Kidney tubule cell (primary cell): ENCODE measurements at regions not wholly inside any gene's neighbourhood (a gene's known extent, or its start where the extent isn't known, plus 50 kb on each side); places are given as distances from the start of the nearest gene placed in this dataset.
A peak's percentile ranks its signal among the peaks of the same experiment; 100 is the strongest.

Experiments used
- DNase-seq: peaks from one replicate; pipeline ENCODE4 v3.0.0-alpha.2; 2018; ENCODE audit warnings: low spot score

DNA sequence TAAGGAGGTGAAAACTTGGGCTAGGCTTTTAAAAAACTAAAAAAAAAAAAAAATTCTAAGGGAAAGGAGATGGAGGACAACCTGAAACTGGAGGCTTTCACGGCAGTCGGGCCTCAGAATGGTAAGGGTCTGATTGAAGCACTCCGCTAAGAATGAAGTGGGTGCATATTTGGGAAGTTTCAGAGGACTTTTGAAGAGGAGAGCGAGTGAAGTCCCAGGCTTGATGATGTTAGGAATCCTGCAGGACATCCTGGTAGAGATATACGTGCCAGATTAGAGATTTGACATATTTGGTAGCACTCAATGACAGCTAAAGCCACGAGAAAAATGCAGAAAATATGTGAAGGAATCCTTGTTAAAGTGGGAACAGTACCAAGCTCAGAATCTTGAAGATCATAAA, 186.2 kb downstream of the SNAPC1 start:
- no peak for DNase-seq

DNA sequence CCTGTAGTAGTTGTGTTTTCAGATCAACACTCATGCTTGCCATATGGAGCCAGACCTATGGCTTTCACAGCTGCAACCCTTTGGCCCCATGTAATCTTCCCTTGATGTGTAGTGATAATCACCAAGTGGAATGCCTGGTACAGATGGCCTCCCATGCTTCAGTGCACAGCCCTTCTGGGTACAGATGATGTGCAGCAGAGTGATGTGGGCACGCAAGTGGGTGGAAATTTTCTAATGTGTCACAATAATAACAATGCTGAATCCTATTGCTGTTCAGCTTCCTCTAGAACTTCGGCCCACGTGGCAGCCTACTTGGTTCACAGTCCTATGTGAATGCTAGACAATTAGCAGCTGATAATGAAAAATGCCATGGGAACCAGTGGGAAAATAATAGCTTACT, 188.1 kb downstream of the SNAPC1 start:
- peak; percentile 82 for DNase-seq

DNA sequence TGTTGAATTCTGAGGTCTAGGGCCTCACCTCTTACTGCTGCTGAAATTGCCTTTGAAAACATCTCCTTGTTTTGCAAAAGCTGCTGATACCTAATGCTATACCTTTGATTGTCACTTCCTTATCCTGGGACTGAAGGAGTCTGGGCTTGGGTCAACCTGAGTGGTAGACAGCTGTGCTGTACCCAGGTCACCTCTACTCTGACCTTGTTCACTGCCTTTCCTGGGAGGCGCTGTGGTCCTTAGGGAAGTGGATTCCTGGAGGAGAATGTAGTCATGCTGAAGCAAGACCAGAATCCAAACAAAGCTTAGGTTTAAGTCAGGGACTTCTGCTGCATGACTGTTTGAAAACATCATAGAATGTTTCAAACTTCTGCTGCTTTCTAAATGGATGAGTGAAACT, 191.4 kb downstream of the SNAPC1 start:
- DNase-seq, result peak; percentile 20

DNA sequence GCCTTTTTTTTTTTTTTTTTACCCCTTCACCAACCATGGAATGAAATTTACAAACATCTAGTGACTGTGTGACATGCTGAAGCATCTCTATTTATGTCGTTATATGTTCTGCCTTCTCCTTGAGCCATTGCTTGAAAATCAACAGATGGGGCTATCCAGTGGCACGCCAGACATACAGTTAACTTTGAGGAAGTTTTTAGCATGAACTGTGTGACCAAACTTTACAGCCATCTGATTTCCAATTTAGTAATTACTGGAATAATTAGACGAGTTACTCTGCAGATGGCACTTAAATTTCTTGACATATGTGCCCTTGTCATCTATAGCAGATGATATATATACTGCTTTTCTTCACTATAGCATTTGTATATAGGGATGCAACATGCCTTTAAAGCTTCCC, 192.1 kb downstream of the SNAPC1 start:
- DNase-seq, result no peak

DNA sequence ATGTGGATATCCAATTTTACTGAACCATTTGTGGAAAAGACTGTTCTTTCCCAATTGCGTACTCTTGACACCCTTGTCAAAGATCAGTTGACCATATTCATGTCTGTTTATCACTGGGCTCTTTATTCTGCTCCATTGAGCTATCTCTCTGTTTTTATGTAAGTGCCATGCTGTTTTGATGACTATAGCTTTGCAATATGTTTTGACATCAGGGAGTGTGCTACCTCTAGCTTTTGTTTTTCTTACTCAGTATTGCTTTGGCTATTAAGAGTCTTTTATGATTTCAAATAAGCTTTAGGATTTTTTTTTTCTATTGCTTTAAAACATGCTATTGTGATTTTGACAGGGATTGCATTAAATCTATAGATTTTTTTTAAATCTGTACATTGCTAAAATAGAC, 194.3 kb downstream of the SNAPC1 start:
- DNase-seq, result no peak

DNA sequence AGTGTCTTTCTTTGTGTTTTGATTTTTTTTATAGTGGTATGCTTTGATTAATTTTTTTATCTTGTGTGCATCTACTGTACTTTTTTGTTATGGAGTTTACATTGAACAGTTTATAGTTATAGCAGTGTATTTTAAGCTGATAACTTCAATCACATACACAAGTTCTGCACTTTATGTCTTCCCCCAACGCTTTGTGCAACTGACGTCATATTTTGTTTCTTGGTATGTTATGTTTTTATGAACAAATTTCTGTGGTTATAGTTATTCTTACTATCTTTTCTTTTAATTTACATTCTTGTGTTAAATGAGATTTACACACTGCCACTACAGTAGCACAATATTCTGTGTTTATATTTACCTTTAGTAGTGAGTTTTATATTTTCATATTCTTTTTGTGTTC, 197.1 kb downstream of the SNAPC1 start:
- no peak for DNase-seq

DNA sequence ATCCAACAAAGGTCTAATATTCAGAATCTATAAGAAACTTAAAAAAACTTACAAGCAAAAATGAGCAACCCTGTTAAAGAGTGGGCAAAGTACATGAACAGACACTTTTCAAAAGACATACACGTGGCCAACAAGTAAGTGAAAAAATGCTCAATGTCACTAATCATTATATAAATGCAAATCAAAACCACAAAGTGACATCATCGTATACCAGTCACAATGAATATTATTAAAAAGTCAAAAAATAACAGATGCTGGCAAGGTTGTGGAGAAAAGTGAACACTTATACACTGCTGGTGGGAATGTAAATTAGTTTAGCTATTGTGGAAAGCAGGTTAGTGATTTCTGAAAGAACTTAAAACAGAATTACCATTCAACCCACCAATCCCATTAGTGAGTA, 199.1 kb downstream of the SNAPC1 start:
- DNase-seq, result no peak

DNA sequence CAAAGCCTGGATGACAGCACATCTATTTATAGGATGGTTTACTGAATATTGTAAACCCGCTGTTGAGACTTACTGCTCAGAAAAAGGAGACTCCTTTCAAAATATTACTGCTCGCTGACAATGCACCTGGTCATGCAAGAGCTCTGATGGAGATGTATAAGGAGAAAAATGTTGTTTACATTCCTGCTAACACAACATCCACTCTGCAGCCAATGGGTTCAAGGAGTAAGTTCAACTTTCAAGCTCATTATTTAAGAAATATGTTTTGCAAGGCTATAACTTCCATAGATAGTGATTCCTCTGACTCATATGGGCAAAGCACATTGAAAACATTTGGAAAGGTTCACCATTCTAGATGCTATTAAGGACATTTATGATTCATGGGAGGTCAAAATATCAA, 201.7 kb downstream of the SNAPC1 start:
- DNase-seq, result no peak

DNA sequence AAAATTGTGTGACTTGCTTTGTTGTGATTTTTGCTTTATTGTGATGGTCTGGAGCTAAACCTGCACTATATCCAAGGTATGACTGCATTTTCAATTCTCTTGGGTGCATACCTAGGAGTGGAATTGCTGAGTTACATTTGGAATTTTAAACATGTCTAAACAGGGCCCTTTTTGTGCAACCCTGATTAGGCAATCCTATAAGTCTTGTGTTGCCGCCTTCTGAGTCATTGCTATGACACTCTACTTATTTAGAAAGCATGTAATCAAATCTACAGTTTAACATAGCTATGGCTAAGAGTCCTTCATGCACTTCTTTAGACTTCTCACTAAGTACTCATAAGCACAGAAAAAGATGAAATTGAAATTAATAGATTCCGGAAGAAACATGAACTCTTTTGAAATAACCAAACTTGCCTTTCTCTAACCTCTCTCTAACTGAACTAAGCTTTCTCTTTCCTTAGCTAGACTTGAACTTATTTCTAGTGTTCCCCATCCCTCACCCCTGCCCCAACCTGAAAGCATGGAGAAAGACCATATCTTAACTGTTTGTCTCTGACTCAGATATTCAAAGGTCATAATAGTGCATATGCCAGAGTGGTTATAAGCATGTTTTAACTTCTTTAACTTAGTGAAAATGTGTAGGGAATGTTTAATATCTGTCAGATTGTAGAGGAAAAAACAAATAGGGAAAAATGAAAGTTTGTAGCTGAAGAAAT, 203.0 kb downstream of the SNAPC1 start:
- peak; percentile 66 for DNase-seq

DNA sequence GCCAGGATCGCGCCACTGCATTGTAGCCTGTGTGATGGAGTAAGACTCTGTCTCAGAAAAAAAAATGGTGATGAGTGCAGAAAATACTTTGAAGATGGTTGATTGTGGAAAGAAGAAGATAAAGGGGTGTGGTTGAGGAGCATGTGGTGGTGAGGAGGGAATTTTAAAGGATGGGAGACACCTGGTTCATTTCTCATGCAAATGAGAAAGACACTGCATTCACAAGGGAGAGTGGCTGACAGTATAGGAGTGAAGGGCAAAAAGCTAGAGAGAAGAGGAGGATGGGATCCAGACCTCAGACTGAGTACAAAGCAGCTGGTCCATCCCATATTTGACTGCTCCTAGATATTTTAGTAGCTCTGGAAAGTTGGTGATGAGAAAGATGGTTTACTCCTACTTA, 206.0 kb downstream of the SNAPC1 start:
- DNase-seq, result no peak

DNA sequence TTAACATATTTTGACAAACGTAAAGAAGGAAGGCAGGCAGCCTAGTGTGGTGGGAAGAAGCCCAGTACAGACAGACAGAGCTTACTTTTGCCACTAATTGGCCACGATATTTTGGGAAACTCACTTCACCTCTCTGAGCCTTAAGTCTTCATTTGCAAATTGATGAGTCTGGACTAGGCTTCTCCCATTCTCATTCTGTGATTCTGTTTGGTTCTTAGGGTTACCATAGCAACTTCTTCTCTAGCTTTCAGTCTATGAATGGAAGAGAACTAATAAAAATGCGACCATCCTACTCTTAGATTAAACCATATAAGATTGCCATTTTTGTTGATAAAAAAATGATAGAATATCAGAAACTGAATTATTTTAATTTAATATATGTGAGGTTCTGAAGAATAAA, 210.5 kb downstream of the SNAPC1 start:
- DNase-seq, result no peak

DNA sequence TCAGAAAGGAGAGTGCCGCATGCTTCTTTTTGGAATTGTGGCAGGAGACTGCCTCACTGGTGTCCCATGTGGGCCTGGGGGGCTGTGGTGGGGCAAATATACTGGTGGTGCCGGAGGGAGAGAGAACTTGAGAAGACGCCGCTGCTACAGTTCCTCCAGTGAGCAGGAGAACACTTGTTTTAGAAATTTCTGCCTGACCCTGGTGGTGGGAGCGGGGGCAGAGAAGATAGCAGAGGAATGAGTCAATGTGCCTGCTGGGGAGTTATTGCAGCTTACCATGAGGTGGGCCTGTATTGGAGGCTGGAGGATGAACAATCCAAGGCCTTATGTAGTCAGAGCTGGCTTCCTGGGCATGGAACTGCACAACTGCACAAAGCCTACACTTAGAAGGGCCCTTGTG, 211.8 kb downstream of the SNAPC1 start:
- peak; percentile 59 for DNase-seq

DNA sequence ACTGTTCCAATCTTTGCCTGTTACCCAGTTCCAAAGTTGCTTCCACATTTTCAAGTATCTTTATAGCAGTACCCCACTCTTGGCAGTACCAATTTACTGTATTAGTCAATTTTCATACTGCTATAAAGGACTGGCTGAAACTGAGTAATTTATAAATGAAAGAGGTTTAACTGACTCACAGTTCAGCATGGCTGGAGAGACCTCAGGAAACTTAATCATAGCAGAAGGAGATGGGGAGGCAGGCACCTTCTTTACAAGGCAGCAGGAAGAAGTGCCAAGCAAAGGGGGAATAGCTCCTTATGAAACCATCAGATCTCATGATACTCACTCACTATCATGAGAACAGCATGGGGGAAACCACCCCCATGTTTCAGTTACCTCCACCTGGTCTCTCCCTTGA, 215.0 kb downstream of the SNAPC1 start:
- peak; percentile 82 for DNase-seq

DNA sequence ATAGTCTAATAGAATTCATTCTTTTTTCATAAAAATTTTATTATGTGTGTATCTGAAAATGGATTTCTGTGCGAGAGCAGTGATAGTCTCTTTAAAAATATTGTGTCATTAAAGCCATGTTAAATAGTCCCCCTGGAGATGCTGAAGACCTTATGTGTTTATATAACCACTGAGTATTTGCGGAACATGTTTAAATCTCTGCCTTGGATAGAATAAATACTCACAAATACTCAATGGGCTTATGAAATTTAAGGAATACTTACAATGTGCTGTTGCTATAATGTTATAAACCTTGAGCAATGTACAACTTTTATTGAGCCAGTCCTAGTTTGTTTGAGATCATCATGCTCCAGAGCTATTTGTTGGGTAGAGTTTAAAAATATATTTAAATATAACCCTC, 226.0 kb downstream of the SNAPC1 start:
- DNase-seq, result no peak

DNA sequence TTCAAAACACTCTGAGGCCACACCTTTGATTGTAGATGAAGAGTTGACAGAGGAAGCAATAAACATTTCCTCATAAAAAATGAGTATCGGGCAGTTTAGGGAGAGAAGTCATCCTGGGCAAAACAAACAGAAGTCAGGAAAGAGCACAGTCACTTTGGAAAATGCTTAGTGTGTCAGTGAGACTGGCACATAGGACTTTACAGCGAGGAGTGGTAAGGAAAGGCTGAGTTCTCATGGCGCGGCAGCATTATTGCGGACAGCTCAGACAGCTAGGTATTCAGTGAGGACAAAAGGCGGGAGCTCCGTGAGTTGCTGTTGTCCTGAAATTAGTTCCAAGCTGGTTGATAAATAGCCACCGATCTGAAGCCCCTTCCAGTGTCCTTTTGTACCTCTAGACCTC, 229.9 kb downstream of the SNAPC1 start:
- DNase-seq, result no peak

DNA sequence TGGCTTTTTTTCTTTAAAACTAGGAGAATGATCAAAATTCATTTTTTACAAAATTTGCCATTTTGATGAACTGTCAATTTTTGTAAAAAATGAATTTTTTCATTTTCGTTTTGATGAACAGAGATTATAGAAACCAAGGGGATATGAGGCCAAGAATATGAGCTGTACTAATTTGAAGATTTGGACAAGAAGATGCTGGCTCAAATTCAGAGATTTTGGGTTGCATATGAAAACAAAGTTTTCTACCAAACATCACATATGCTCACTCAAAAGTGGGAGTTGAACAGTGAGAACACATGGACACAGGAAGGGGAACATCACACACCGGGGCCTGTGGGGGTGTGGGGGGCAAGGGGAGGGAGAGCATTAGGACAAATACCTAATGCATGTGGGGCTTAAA, 230.7 kb downstream of the SNAPC1 start:
- DNase-seq, result no peak

DNA sequence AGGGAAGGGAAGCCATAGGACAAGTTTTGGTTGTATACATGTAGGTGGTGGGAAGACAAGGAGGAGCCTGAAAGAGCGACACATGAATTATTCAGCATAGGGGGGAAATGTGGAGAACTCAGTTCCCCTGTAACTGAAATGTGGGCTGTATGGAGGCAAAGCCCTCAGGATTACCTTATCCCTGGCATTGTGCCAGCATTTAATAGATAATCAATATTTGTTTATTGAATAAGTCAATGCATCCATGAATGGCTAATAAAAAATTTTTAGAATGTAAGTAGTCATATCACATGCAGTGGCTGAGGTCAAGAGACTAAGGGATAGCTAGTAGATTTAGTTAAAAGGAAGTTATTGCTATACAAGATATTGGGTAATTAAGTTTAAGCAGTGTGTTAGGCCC, 232.4 kb downstream of the SNAPC1 start:
- no peak for DNase-seq

DNA sequence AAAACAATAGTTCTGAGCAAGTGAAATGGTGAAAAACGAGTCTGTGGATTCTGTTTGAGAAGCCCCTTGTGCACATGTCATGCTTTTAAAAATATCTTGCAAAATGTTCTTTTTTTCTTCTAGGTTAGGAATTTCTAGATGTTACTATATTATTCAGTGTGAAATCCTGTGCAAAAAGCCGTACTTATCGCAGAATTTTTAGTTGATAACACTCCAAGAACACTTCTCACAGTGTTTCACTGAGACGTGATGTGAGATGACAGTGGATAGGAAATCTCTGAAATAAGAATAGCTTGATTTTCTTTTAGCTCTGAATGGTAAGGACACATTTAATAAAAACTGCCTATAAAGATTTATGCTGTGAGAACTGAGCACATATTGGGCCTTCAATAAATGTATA, 234.5 kb downstream of the SNAPC1 start:
- DNase-seq, result no peak

DNA sequence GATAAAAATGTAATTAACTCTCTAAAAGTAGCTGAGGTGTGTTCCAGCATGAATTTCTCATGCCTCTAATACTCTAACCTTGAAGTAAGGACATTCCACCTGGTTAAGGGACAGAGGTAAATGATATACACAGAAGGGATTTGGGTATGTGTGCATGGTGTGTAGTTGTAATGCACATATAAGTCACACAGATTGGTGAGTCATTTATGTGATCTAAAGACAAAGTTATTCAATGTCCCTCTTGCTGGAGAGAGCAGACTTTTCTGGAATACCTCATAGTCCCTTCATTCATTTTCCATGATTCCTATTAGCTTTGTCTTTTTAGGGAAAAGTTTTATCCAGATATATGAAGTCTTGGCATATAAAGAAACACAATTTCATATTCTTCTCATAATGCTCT, 234.9 kb downstream of the SNAPC1 start:
- peak; percentile 64 for DNase-seq

DNA sequence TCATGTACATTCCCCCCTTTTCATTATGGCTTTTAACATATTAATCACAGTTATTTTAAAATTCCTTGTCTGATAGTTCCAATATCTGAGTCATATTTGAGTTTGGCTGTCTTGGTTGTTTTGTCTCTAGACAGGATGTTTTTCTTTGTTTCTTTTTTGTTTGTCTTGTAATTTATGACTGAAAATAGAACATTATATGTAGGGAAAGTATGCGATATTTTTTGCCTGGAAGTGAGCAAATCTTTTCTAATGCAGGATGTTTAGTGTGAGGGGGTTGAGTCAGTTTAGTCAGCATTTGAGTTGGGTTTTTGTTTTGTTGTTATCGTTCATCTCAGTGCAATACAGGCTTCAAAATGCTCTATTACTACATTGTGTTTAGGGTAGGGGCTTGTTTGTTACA, 239.7 kb downstream of the SNAPC1 start:
- no peak for DNase-seq

DNA sequence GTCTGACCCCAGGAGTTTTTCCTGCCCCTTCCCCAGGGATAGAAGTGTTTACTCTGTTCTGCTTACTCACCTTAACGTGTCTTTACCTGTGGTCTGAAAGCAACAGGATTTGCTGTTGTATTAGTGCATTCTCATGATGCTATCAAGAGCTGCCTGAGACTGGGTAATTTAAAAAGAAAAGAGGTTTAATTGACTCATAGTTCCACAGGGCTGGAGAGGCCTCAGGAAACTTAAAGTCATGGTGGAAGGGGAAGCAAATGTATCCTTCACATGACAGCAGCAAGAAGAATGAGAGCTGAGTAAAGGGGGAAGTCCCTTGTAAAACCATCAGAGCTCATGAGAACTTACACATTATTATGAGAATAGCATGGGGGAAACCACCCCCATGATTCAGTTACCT, 240.4 kb downstream of the SNAPC1 start:
- peak; percentile 83 for DNase-seq

DNA sequence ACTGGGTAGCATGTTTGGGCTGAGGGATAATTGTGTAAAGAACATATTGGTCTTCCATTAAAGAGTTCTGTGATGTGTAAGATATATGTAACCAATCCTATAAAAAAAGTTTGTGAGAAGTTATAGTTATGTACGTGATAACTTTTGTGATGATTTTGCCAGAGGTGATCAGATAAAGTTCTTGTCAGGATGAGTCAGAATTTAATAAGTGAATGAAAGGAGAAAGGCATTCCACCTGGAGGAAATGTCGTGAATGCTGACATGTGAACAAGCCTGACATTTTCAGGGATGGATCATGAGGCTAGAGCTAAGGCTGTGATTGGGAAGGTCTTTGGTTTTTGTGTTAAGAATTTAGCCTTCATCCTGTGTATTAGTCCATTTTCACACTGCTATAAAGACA, 241.5 kb downstream of the SNAPC1 start:
- DNase-seq, result peak; percentile 41

DNA sequence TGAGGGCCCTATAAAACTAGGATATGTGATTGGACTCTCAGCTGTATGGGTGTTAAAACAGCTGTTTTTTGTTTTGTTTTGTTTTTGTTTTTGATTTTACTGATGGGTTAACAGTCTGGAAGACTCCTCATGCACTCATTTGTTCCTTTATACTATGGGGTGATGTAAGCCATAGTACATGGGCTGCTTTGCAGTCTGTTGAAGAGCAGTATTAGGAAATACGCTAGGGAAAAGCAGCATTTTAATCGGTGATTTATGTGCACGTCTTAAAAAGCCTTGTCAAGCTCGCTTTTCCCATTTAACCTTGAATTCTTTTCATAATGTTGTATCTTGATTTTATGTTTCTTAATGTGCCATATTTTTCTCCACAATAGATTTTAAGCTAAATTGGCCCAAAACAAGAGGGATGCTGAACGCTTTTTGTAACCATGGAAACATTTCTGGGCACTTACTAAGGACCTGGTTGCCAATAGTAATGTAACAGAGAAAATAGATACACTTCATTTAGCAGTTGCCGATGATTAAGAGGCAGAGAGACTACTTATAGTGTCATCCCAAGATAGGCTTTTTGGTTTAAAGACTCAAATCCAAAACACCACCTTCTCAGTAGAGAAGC, 244.0 kb downstream of the SNAPC1 start:
- no peak for DNase-seq

DNA sequence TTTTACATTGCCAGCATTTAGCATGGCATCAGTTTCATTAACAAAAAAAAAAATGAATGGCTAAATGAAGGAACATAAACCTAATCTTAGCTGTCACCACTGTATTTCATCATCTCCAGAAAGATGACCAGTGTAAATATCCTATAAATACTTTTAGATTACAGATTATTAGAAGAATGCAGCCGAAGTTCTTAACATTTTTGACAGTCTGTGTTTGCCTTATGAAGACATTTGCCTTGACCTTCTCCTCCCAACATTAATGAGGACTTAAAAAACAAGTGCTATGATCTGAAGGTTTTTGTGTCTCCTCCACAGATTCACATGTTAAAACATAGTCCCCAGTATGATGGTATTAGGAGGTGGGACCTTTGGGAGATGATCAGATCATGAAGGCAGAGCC, 253.0 kb downstream of the SNAPC1 start:
- no peak for DNase-seq
